HL-60/S4 (cell line): ENCODE measurements at regions not wholly inside any gene's neighbourhood (a gene's known extent, or its start where the extent isn't known, plus 50 kb on each side); places are given as distances from the start of the nearest gene placed in this dataset.

Source experiments
- in situ Hi-C: fragments of 300-500 bp; cut with MboI; formaldehyde crosslinking; loops from 2 replicates; pipeline ENCODE4 v1.14.3; 2022; ENCODE audit warnings: low sequenced_read_pairs

GRCh38 chr21:27275294-27275927 is 308.5 kb upstream of the ADAMTS5 start:
- in situ Hi-C loops: no loop called here

GRCh38 chr21:27269644-27270043 is 302.8 kb upstream of the ADAMTS5 start:
- in situ Hi-C loops: no loop called here

GRCh38 chr21:27268290-27268689 is 301.4 kb upstream of the ADAMTS5 start:
- in situ Hi-C loops: no loop called here

GRCh38 chr21:27265949-27266348 is 299.1 kb upstream of the ADAMTS5 start:
- in situ Hi-C loops: no loop called here

- in situ Hi-C loops: no loop called here
Observed at GRCh38 chr21:27265492-27265891, 298.6 kb upstream of the ADAMTS5 start.

GRCh38 chr21:27261676-27262075 is 294.8 kb upstream of the ADAMTS5 start:
- in situ Hi-C loops: no loop called here

- in situ Hi-C loops: no loop called here
Observed at GRCh38 chr21:27260728-27261127, 293.8 kb upstream of the ADAMTS5 start.

- in situ Hi-C loops: no loop called here
Observed at GRCh38 chr21:27258742-27259448, 292.0 kb upstream of the ADAMTS5 start.

- in situ Hi-C loops: no loop called here
Observed at GRCh38 chr21:27257908-27258556, 291.1 kb upstream of the ADAMTS5 start.

GRCh38 chr21:27257226-27257625 is 290.3 kb upstream of the ADAMTS5 start:
- in situ Hi-C loops: no loop called here

GRCh38 chr21:27251752-27252151 is 284.9 kb upstream of the ADAMTS5 start:
- in situ Hi-C loops: no loop called here

- in situ Hi-C loops: no loop called here
Observed at GRCh38 chr21:27250366-27250765, 283.5 kb upstream of the ADAMTS5 start.

GRCh38 chr21:27248814-27249213 is 281.9 kb upstream of the ADAMTS5 start:
- in situ Hi-C loops: no loop called here

- in situ Hi-C loops: no loop called here
Observed at GRCh38 chr21:27246741-27247140, 279.9 kb upstream of the ADAMTS5 start.

- in situ Hi-C loops: no loop called here
Observed at GRCh38 chr21:27244776-27245175, 277.9 kb upstream of the ADAMTS5 start.

GRCh38 chr21:27244352-27244751 is 277.5 kb upstream of the ADAMTS5 start:
- in situ Hi-C loops: no loop called here

- in situ Hi-C loops: no loop called here
Observed at GRCh38 chr21:27240839-27241238, 274.0 kb upstream of the ADAMTS5 start.

GRCh38 chr21:27233514-27234115 is 266.7 kb upstream of the ADAMTS5 start:
- in situ Hi-C loops: no loop called here

GRCh38 chr21:27225940-27226339 is 259.1 kb upstream of the ADAMTS5 start:
- in situ Hi-C loops: no loop called here

GRCh38 chr21:27225151-27225550 is 258.3 kb upstream of the ADAMTS5 start:
- in situ Hi-C loops: no loop called here

GRCh38 chr21:27224169-27224568 is 257.3 kb upstream of the ADAMTS5 start:
- in situ Hi-C loops: no loop called here

GRCh38 chr21:27221077-27221476 is 254.2 kb upstream of the ADAMTS5 start:
- in situ Hi-C loops: no loop called here
